ENCODE measurements at regions not wholly inside any gene's neighbourhood (a gene's known extent, or its start where the extent isn't known, plus 50 kb on each side); places are given as distances from the start of the nearest gene placed in this dataset.

- no peaks in the 10 kb centered on the region for H3K36me3 ChIP-seq (ENCODE audit: control insufficient read depth, low read length)
- no peaks in the 10 kb centered on the region for H3K4me1 ChIP-seq (ENCODE audit: control insufficient read depth, low read length)
- TF ChIP-seq, protein P1, sequence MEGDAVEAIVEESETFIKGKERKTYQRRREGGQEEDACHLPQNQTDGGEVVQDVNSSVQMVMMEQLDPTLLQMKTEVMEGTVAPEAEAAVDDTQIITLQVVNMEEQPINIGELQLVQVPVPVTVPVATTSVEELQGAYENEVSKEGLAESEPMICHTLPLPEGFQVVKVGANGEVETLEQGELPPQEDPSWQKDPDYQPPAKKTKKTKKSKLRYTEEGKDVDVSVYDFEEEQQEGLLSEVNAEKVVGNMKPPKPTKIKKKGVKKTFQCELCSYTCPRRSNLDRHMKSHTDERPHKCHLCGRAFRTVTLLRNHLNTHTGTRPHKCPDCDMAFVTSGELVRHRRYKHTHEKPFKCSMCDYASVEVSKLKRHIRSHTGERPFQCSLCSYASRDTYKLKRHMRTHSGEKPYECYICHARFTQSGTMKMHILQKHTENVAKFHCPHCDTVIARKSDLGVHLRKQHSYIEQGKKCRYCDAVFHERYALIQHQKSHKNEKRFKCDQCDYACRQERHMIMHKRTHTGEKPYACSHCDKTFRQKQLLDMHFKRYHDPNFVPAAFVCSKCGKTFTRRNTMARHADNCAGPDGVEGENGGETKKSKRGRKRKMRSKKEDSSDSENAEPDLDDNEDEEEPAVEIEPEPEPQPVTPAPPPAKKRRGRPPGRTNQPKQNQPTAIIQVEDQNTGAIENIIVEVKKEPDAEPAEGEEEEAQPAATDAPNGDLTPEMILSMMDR (IDR thresholded peaks at IDR 0.05; ENCODE audit: low read depth, low read length, poor library complexity, severe bottlenecking): no peak
- no peak for TF ChIP-seq EZH2phosphoT487 (IDR thresholded peaks at IDR 0.05; ENCODE audit: borderline replicate concordance, low read length)
- H3K27ac ChIP-seq (ENCODE audit: low read depth, low read length): no peak overlapping the region
- H3K9me3 ChIP-seq (ENCODE audit: control insufficient read depth, insufficient read depth, low read length): no peaks in the 10 kb centered on the region
- no peak overlapping the region for H3K4me3 ChIP-seq (ENCODE audit: low read length)
- H4K20me1 ChIP-seq (ENCODE audit: control insufficient read depth, insufficient read depth, low read depth, low read length): no peaks in the 10 kb centered on the region
- no peaks in the 10 kb centered on the region; the same call in 1 of the 2 replicates for H3K9me2 ChIP-seq (replicated peaks; ENCODE audit: control insufficient read depth, low read length)
- no peaks in the 10 kb centered on the region for H3F3A ChIP-seq (ENCODE audit: control insufficient read depth, insufficient read depth)
- no peaks in the 10 kb centered on the region for H3K79me2 ChIP-seq (ENCODE audit: control insufficient read depth, low read length)
- peaks cover 7% of the 10 kb centered on the region for H3K27me3 ChIP-seq (ENCODE audit: control insufficient read depth, low read length)
- no peak overlapping the region for H3K4me2 ChIP-seq (ENCODE audit: low read length)
Observed at GRCh38 chr5:76022611-76023010, 60.6 kb upstream of the SV2C start.

- Histone ChIP-seq H3K9me3 (ENCODE audit: control insufficient read depth, insufficient read depth, low read length) (no peaks in the 10 kb centered on the region), H3F3A (ENCODE audit: control insufficient read depth, insufficient read depth) (no peaks in the 10 kb centered on the region), H3K36me3 (ENCODE audit: control insufficient read depth, low read length) (no peaks in the 10 kb centered on the region), H3K27ac (ENCODE audit: low read depth, low read length) (no peak overlapping the region), H3K9me2 (replicated peaks; ENCODE audit: control insufficient read depth, low read length) (no peaks in the 10 kb centered on the region; the same call in 1 of the 2 replicates), H3K4me1 (ENCODE audit: control insufficient read depth, low read length) (no peaks in the 10 kb centered on the region), H3K4me3 (ENCODE audit: low read length) (no peak overlapping the region), H3K4me2 (ENCODE audit: low read length) (no peak overlapping the region), H3K27me3 (ENCODE audit: control insufficient read depth, low read length) (peaks cover 7% of the 10 kb centered on the region), H4K20me1 (ENCODE audit: control insufficient read depth, insufficient read depth, low read depth, low read length) (no peaks in the 10 kb centered on the region), H3K79me2 (ENCODE audit: control insufficient read depth, low read length) (no peaks in the 10 kb centered on the region)
- no peak for TF ChIP-seq EZH2phosphoT487 (IDR thresholded peaks at IDR 0.05; ENCODE audit: borderline replicate concordance, low read length)
- TF ChIP-seq, protein P1 (IDR thresholded peaks at IDR 0.05; ENCODE audit: low read depth, low read length, poor library complexity, severe bottlenecking): no peak
Observed at GRCh38 chr5:76021936-76022584, 61.1 kb upstream of the SV2C start.

DNA sequence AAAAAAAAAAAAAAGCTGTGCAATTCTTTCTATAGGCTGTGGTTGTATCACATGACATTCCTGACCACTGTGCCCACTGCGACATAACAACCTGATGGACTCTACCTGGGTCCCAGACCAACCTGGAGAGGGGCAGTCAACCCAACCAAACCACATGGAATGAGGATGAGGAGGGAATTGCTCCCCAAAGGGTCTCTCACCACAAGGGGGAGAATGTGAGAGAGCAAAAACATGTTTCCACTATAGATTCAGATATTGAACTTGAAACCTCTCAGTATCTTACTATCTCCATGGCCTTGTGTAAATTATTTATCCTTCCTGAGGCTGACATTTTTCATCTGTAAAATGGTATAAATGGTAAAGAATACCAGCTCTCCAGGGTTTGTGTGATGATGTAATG, 66.9 kb upstream of the SV2C start:
- Histone ChIP-seq H3K9me3 (ENCODE audit: control insufficient read depth, insufficient read depth, low read length) (no peaks in the 10 kb centered on the region), H3K79me2 (ENCODE audit: control insufficient read depth, low read length) (no peaks in the 10 kb centered on the region), H3K4me1 (ENCODE audit: control insufficient read depth, low read length) (no peaks in the 10 kb centered on the region), H3K27me3 (ENCODE audit: control insufficient read depth, low read length) (no peaks in the 10 kb centered on the region), H3K4me3 (ENCODE audit: low read length) (no peak overlapping the region), H3K9me2 (replicated peaks; ENCODE audit: control insufficient read depth, low read length) (no peaks in the 10 kb centered on the region; the same call in 1 of the 2 replicates), H3K36me3 (ENCODE audit: control insufficient read depth, low read length) (no peaks in the 10 kb centered on the region), H3K4me2 (ENCODE audit: low read length) (no peak overlapping the region), H3F3A (ENCODE audit: control insufficient read depth, insufficient read depth) (no peaks in the 10 kb centered on the region), H4K20me1 (ENCODE audit: control insufficient read depth, insufficient read depth, low read depth, low read length) (no peaks in the 10 kb centered on the region), H3K27ac (ENCODE audit: low read depth, low read length) (no peak overlapping the region)
- TF ChIP-seq, protein P1 (IDR thresholded peaks at IDR 0.05; ENCODE audit: low read depth, low read length, poor library complexity, severe bottlenecking): no peak
- TF ChIP-seq EZH2phosphoT487 (IDR thresholded peaks at IDR 0.05; ENCODE audit: borderline replicate concordance, low read length): no peak

All from DOHH2 (cell line).